Osteoblast (primary cell): ENCODE measurements at regions not wholly inside any gene's neighbourhood (a gene's known extent, or its start where the extent isn't known, plus 50 kb on each side); places are given as distances from the start of the nearest gene placed in this dataset.

Experiments
- DNase-seq: peaks from one replicate; pipeline ENCODE4 v3.0.0; 2011; ENCODE audit warnings: low spot score, mixed read lengths; ENCODE audit not compliant: insufficient read length; ENCODE audit errors: missing footprints
- H2AFZ ChIP-seq: 2 replicates; pipeline ENCODE4 v1.6.0; 2011; ENCODE audit warnings: mild to moderate bottlenecking, low read length
- H3K27ac ChIP-seq: 2 replicates; pipeline ENCODE4 v1.5.1; 2011; ENCODE audit warnings: mild to moderate bottlenecking, low read depth, low read length, moderate library complexity
- H3K27me3 ChIP-seq: 2 replicates; pipeline ENCODE4 v1.6.0; 2012; ENCODE audit warnings: mild to moderate bottlenecking, control low read depth, inconsistent platforms, low read length, moderate library complexity; ENCODE audit not compliant: insufficient read depth
- H3K36me3 ChIP-seq: 2 replicates; pipeline ENCODE4 v1.5.1; 2011; ENCODE audit warnings: mild to moderate bottlenecking, low read length, control low read depth, moderate library complexity; ENCODE audit not compliant: insufficient read depth
- H3K4me1 ChIP-seq: 2 replicates; pipeline ENCODE4 v1.5.1; 2011; ENCODE audit warnings: mild to moderate bottlenecking, low read length, control low read depth, moderate library complexity; ENCODE audit not compliant: insufficient read depth
- H3K4me2 ChIP-seq: 2 replicates; pipeline ENCODE4 v1.6.0; 2011; ENCODE audit warnings: mild to moderate bottlenecking, low read length; ENCODE audit not compliant: insufficient read depth
- H3K4me3 ChIP-seq: fragments of 200-600 bp; sonication (generic); 3 replicates; pipeline ENCODE4 v1.5.1; 2012; ENCODE audit warnings: mild to moderate bottlenecking, low read length, inconsistent platforms; ENCODE audit not compliant: insufficient read depth
- H3K79me2 ChIP-seq: 2 replicates; pipeline ENCODE4 v1.6.0; 2012; ENCODE audit warnings: mild to moderate bottlenecking, low read length, control low read depth, inconsistent platforms; ENCODE audit not compliant: insufficient read depth
- H3K9me3 ChIP-seq: 2 replicates; pipeline ENCODE4 v1.5.1; 2011; ENCODE audit warnings: low read depth, low read length, control low read depth
- H4K20me1 ChIP-seq: 2 replicates; pipeline ENCODE4 v1.6.0; 2012; ENCODE audit warnings: mild to moderate bottlenecking, low read length, control low read depth; ENCODE audit not compliant: insufficient read depth
- TF ChIP-seq, protein P1 (sequence below): IDR thresholded peaks from 2 replicates; pipeline ENCODE4 v1.5.1; 2011; ENCODE audit warnings: mild to moderate bottlenecking, low read depth, low read length, moderate library complexity; ENCODE audit errors: extremely low read depth

GRCh38 chr6:113595911-113596376 lies 261.2 kb upstream of the MARCKS start:
- peak overlapping the region; percentile 48 for H2AFZ ChIP-seq
- no peaks in the 10 kb centered on the region for H3K36me3 ChIP-seq
- no peaks in the 10 kb centered on the region for H4K20me1 ChIP-seq
- TF ChIP-seq, protein P1, sequence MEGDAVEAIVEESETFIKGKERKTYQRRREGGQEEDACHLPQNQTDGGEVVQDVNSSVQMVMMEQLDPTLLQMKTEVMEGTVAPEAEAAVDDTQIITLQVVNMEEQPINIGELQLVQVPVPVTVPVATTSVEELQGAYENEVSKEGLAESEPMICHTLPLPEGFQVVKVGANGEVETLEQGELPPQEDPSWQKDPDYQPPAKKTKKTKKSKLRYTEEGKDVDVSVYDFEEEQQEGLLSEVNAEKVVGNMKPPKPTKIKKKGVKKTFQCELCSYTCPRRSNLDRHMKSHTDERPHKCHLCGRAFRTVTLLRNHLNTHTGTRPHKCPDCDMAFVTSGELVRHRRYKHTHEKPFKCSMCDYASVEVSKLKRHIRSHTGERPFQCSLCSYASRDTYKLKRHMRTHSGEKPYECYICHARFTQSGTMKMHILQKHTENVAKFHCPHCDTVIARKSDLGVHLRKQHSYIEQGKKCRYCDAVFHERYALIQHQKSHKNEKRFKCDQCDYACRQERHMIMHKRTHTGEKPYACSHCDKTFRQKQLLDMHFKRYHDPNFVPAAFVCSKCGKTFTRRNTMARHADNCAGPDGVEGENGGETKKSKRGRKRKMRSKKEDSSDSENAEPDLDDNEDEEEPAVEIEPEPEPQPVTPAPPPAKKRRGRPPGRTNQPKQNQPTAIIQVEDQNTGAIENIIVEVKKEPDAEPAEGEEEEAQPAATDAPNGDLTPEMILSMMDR: no peak
- peak overlapping the region; percentile 76 for H3K27ac ChIP-seq
- H3K4me2 ChIP-seq: no peak overlapping the region
- no peaks in the 10 kb centered on the region for H3K9me3 ChIP-seq
- H3K4me1 ChIP-seq: peaks cover 24% of the 10 kb centered on the region
- H3K27me3 ChIP-seq: no peaks in the 10 kb centered on the region
- no peak for DNase-seq
- no peaks in the 10 kb centered on the region for H3K79me2 ChIP-seq
- no peak overlapping the region for H3K4me3 ChIP-seq

DNA sequence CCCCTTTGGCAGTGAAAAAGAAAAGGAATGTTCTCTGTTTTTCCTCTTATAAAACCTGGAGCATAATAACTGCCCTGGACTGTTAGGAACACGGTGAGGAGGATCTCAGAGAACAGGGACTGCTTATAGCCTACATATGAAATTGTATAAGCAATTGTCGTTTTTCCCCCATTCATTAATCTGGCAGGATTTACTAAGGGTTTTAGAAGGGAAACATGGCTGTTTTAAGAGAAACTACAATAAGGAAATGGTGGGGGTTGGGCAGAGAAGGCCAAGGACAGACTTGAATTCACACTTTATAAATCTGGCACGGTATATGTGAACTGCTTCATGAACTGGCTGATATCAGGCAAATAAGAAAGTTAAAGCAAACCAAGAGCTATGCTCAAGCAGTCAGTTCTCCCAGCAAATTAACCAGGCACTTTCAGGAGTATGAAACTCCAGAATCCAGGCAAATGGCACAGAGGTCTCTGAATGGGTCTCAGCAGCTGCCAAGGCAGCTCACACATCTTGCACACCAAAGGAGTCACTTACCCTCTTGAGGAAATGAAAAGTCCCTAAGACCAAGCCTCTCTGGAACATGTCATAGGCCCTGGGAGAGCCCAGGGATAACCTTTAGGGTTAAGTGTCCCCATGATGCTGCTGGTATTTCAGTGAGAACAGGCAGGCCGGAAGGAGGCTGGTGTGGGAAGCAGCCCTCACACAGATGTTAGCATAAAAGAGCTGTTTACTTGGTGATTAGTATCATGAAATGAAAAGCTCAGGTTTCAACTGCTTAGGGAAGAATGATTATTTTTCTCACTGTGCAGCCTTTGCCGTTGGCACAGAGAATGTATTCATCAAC lies 260.5 kb upstream of the MARCKS start:
- H3K36me3 ChIP-seq: no peaks in the 10 kb centered on the region
- no peaks in the 10 kb centered on the region for H3K27me3 ChIP-seq
- H4K20me1 ChIP-seq: no peaks in the 10 kb centered on the region
- H3K4me3 ChIP-seq: no peak overlapping the region
- H3K27ac ChIP-seq: peak overlapping the region; percentile 76
- TF ChIP-seq, protein P1: no peak
- H3K4me2 ChIP-seq: no peak overlapping the region
- DNase-seq: no peak
- peaks cover 24% of the 10 kb centered on the region for H3K4me1 ChIP-seq
- H2AFZ ChIP-seq: no peak overlapping the region
- H3K79me2 ChIP-seq: no peaks in the 10 kb centered on the region
- H3K9me3 ChIP-seq: no peaks in the 10 kb centered on the region

DNA sequence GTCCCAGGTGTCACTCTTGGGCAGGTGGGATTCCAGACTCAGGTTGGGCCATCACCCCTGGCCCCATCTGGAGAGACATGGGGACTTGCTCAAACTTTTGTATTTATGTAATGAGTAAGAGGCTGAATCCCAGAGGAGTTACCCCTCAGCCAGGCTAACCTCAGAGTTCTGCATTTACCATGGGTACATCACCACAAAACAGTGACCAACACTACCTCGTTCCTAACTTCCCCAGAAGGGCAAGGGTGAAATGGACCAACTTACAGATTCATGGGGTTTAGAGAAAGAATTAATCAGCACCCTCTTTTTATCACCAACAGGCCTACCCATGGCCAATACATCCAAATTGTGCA lies 259.9 kb upstream of the MARCKS start:
- Histone ChIP-seq H3K4me2 (no peak overlapping the region), H2AFZ (no peak overlapping the region), H3K4me1 (peaks cover 24% of the 10 kb centered on the region), H4K20me1 (no peaks in the 10 kb centered on the region), H3K79me2 (no peaks in the 10 kb centered on the region), H3K4me3 (no peak overlapping the region), H3K9me3 (no peaks in the 10 kb centered on the region), H3K27me3 (no peaks in the 10 kb centered on the region), H3K36me3 (no peaks in the 10 kb centered on the region), H3K27ac (peak overlapping the region; percentile 76)
- TF ChIP-seq, protein P1: no peak
- peak; percentile 22 for DNase-seq

GRCh38 chr6:113598786-113599185 lies 258.4 kb upstream of the MARCKS start:
- Histone ChIP-seq H3K4me1 (peaks cover 24% of the 10 kb centered on the region), H3K79me2 (no peaks in the 10 kb centered on the region), H3K27me3 (no peaks in the 10 kb centered on the region), H2AFZ (no peak overlapping the region), H3K27ac (no peak overlapping the region), H3K9me3 (no peaks in the 10 kb centered on the region), H3K4me3 (no peak overlapping the region), H3K4me2 (no peak overlapping the region), H3K36me3 (no peaks in the 10 kb centered on the region), H4K20me1 (no peaks in the 10 kb centered on the region)
- DNase-seq: no peak
- TF ChIP-seq, protein P1: no peak
